ENCODE measurements at regions not wholly inside any gene's neighbourhood (a gene's known extent, or its start where the extent isn't known, plus 50 kb on each side); places are given as distances from the start of the nearest gene placed in this dataset.

- DNase-seq (ENCODE audit: low spot score), result no peak
Observed at GRCh38 chr4:145346081-145346480, 135.6 kb upstream of the SMAD1 start.

- DNase-seq (ENCODE audit: low spot score), result no peak
Observed at GRCh38 chr4:145345401-145345800, 136.3 kb upstream of the SMAD1 start.

DNA sequence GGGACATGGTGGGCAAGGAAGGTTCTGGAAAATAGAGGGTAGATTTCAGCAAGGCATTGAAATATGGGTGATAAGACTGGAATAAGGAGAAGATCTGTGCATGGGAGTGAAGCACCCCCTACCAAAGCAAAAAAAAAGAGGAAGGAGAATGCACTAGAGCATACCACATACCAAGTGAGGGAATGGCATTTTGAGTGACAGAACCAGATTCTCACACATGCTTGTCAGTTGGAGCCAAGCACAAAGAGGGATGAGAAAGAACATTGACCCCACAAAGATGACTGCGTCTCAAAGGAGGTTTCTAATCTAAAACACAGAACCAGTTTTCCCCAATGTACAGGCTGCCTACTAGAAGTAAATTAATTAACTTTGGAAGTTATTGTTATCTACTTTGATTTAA, 140.3 kb upstream of the SMAD1 start:
- no peak for DNase-seq (ENCODE audit: low spot score)

GRCh38 chr4:145340071-145340675, 141.5 kb upstream of the SMAD1 start:
- no peak for DNase-seq (ENCODE audit: low spot score)

DNA sequence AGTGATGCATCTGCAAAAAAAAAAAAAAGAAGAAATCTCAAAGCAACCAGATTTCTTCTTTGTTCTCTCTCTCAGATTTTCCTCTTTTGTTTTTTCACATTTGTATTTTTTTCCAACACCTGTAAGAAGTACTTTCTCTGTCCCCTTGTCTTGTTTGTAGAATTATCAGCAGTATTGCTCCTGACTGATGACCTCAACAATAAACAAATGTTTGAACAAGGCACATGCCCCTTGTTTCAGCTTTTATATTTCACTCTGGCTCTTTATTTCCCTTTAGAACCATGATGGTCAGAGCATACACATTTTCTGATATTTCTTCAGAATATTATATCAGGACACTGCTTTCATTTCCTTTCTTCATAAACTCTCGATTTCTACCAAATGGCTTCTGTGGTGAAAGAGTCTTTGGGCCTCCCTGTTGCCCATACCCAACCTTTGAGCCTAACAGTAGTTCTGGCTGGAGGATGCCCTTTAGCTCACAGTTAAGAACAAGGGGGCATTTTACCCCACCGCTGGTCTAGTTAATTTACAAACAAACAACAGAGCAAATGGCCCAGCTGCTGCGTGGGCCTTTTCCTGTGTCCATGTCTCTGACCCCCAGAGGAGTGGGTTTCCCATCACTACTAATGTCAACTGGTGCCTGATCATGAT, 142.5 kb upstream of the SMAD1 start:
- no peak for DNase-seq (ENCODE audit: low spot score)

DNA sequence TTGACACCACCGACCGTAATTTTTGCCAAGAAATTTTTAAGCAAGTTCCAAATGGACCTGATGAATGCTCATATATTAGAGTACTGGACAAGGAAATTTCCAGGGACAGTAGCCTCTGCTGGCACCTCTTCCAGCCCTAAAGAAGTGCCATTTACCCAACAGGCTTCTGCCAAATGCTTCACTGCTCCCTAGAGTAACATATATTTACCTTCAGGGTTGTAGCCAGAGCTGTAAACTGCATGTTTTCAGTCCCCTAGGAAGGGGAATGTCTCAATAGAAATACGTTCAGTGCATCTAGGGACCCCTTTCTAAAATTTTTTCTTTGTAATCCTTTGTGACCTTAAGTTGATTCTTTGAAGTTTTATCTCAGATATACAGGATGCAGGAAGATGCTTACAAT, 143.1 kb upstream of the SMAD1 start:
- no peak for DNase-seq (ENCODE audit: low spot score)

DNA sequence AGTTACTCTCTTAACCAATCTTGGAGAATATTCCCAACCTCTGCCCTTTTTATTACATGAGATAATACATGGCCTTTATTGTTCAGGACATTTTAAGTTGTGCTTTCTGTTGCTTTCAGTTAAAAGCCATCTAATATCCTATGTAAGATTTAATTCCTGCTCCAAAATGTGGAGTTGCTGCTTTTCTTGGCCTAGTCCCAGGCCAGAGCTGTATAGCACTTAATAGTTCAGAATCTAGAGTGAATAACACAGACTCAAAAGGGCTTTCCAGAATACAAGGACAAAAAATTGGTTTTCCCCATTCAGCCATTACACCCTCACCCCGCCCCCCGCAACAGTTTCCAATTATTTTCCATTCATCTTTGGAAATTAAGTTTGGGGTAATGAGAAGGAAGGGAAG, 144.3 kb upstream of the SMAD1 start:
- no peak for DNase-seq (ENCODE audit: low spot score)

- DNase-seq (ENCODE audit: low spot score), result no peak
Observed at GRCh38 chr4:145333786-145334185, 147.9 kb upstream of the SMAD1 start.

DNA sequence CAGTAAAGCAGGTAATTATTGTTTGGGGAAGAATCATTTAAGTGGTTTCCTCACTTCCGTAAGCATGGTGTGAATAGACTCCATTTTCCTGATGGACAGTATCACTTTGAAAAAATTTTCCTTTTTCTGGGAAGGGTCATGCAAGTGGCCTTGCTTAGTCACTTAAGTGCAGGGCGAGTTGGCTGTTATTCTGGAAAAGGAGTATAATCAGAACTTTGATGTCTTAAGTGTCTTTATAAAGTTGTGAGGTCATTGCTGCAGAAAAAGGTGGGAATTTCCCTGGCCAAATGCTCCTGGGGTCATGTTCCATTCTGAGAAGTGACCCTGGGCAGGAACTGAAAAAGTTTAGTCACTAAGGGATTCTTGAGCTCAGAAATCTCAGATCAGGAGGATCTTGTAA, 146.1 kb upstream of the OTUD4 start:
- DNase-seq (ENCODE audit: low spot score), result no peak

GRCh38 chr4:145324161-145324560, 143.8 kb upstream of the OTUD4 start:
- DNase-seq (ENCODE audit: low spot score), result no peak

- DNase-seq (ENCODE audit: low spot score), result no peak
Observed at GRCh38 chr4:145320294-145320693, 139.9 kb upstream of the OTUD4 start.

DNA sequence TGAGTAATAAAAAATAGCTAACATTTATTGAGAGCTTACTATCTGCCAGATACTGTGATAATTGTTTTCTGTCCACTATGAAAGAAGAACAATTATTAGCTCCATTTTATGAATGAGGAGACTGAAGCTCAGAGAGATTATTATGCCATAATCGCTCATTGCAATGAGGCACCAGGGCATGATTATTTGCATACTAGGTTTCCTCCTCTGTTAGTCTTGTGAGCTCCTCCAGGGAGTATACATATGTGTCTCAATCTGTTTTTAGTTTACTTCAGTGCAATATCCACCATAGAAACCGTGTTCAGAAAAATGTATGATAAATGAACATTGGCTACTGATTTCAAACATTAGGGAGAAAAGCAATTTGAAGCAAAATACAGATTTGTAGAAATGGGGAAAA, 139.4 kb upstream of the OTUD4 start:
- DNase-seq (ENCODE audit: low spot score), result no peak

- DNase-seq (ENCODE audit: low spot score), result no peak
Observed at GRCh38 chr4:145316897-145317574, 136.6 kb upstream of the OTUD4 start.

GRCh38 chr4:145315811-145316225, 135.4 kb upstream of the OTUD4 start:
- DNase-seq (ENCODE audit: low spot score), result no peak

DNA sequence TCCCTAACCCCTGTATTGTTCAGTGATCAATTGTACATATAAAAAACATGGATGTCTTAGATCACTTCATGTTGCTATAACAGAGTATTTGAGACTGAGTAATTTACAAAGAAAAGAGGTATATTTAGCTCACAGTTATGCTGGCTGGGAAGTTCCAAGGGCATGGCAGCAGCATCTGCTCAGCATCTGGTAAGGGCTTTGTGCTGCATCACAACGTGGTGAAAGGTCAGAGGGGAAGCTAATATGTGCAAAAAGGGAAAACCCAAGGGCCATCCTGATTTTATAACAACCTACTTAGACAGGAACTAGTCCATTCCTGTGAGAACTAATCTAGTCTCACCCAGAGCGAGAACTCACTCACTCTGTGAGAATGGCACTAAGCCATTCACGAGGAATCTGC, 128.2 kb upstream of the OTUD4 start:
- DNase-seq (ENCODE audit: low spot score), result no peak

GRCh38 chr4:145307763-145308430, 127.5 kb upstream of the OTUD4 start:
- DNase-seq (ENCODE audit: low spot score), result no peak

DNA sequence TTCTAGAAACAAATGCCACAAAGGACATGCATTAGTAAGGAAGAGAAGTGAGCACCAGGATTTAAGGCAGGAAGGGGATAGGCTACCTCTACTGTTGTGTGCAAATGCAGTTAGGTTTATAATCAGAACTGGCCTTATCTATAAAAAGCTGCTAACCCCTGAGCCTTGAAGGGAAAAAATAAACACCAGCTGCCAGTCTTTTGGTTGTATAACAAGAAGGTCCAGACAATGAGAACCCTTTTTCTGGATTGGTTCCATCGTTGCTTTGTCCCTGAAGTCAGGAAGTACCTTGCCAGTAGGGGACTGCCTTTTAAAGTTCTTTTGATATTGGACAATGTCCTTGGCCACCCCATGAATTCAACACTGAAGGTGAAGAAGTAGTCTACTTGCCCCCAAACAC, 126.7 kb upstream of the OTUD4 start:
- DNase-seq (ENCODE audit: low spot score), result no peak

DNA sequence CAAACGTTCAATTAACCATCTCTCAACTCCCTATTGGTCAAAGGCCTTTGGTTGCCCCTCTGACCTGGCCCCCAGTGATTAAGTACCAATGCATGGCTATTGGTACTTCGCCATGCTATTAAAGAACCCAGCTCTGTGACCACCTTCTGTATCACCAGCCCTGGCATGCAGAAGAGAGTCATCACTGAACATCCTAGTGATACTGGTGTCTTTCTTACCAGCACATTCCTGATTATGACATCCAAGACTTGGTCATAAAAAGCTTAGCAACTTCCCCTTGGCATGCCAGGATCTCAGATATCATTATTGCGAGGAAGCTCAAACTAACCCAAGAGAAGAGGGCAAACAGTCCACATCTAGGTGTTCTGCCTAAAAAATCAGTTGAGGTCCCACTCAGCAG, 122.3 kb upstream of the OTUD4 start:
- no peak for DNase-seq (ENCODE audit: low spot score)

DNA sequence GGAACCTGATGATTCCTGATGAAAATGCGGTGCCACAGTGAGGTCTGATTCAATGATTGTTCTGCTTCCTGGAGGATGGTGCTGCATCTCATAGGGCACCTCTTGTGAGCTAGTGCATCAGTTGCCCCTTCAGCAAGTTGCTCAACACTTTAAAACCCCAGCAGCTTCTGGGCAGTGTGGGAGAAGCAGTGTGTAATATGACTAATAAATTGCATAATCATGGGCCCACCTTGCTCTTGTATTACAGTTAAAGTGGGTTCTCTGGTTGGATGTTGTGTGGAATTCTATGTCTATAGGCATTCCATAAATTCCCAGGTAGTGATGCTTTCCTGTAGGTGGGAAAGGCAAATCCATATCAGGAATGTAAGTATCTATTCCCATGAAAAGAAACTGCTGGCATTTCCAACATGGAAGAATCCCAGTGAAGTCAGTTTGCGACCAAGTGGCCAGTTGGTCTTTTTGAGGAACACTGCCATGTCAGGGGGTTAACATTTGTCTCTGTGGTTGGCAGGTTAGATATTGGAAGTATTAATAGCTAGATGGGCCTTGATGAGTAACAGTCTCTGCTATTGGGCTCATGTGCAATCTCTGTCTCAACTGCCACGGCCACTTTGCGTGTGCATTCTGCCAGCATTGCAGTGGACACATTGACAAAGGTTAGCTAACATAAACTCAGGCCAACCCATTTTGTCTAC, 121.1 kb upstream of the OTUD4 start:
- DNase-seq (ENCODE audit: low spot score), result no peak

- DNase-seq (ENCODE audit: low spot score), result no peak
Observed at GRCh38 chr4:145299380-145300076, 119.1 kb upstream of the OTUD4 start.

GRCh38 chr4:145298885-145299284, 118.5 kb upstream of the OTUD4 start:
- DNase-seq (ENCODE audit: low spot score), result no peak

- DNase-seq (ENCODE audit: low spot score), result no peak
Observed at GRCh38 chr4:145297556-145297955, 117.2 kb upstream of the OTUD4 start.

All from hematopoietic multipotent progenitor cell treated with erythropoietin and hydrocortisone succinate and interleukin-3 and kit ligand, for 17 days (in vitro differentiated cells).